Renal cortical epithelial cell (primary cell): ENCODE measurements at regions not wholly inside any gene's neighbourhood (a gene's known extent, or its start where the extent isn't known, plus 50 kb on each side); places are given as distances from the start of the nearest gene placed in this dataset.
"Not testable (repeated sequence)": the region's sequence is repeated elsewhere in the genome, so short reads cannot be mapped to it uniquely, and the experiment has no call there.

Source experiments
- DNase-seq: peaks from one replicate; pipeline ENCODE4 v3.0.0-alpha.2; 2011; ENCODE audit warnings: low read depth

- no peak for DNase-seq
Observed at GRCh38 chrX:87941841-87942240, 424.2 kb downstream of the KLHL4 start.

DNA sequence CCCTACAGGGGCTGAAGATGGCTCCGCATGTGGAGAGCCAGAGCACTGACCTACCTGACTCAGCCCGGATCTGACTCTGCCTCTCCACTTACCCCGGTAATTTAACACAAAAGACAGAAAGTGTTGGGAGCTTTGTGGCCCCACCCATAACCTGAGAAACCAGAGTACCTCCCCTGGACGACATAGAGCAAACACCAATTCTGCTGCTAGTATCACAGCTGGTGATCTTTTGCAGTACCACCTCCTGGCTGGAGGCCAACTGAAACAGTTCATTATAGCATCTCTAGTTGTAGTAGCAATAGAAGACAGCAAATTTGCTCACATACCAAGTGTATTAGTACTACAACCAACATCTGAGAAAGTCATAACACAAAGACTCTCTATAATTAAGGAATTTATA, 443.9 kb downstream of the KLHL4 start:
- DNase-seq, result no peak

GRCh38 chrX:87968118-87968517, 450.5 kb downstream of the KLHL4 start:
- no peak for DNase-seq

- not testable (repeated sequence) for DNase-seq
Observed at GRCh38 chrX:87972121-87972520, 454.5 kb downstream of the KLHL4 start.

DNA sequence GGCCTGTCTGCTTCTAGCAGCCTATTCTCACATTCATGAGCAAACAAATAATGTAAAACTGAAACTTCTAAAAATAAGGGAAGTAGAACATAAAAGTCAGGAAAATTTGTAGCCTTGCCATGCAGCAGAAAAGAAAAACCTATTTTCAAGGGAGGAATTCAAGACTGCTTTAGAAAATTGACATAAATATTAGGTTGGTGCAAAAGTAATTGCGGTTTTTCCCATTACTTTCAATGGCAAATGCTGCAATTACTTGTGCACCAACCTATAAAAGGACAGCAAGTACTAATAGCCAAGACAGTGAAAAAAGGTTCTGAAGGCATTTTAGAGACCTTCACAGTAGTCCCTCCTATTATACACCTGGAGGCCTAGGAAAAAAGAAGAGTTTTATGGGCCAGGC, 457.8 kb downstream of the KLHL4 start:
- no peak for DNase-seq

DNA sequence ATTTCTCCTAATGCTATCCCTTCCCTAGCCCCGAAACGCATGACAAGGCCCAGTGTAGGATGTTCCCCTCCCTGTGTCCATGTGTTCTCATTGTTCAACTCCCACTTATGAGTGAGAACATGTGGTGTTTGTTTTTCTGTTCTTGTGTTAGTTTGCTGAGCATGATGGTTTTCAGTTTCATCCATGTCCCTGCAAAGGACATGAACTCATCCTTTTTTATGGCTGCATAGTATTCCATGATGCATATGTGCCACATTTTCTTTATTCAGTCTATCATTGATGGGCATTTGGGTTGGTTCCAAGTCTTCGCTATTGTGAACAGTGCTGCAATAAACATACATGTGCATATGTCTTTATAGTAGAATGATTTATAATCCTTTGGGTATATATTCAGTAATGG, 490.3 kb downstream of the KLHL4 start:
- not testable (repeated sequence) for DNase-seq

- no peak for DNase-seq
Observed at GRCh38 chrX:88024022-88024421, 506.4 kb downstream of the KLHL4 start.

DNA sequence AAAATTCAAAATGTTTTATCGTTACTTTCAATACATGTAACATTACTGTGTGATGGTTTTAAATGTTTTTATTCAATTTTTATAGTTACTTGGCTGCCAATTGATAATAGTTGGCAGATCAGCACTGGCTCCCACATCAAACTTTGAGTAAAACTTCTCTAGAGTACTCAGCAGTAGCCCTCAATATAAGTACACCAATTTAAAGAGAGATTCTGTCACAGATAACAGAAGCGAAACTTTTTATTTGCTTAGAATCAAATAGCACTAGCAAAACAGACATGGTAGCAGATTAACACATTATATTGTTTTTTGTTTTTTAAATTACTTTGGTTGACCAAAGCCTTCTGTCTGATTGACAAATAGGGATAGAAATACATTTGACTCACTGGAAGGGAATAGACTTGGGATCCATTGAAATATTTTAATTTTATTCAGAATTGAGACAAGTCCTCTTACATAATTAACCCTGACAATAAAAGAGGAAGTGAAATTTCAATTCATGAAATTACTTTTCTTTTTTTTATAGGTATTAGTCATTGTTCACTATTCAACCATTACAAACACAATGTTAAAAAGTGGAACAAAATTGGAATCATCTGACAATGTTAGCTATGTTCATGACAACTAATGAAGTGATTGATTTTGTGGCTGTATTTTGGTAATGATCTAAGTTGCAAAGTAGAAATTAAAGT, 554.9 kb downstream of the KLHL4 start:
- no peak for DNase-seq

GRCh38 chrX:88101968-88102367, 584.4 kb downstream of the KLHL4 start:
- DNase-seq, result no peak

- DNase-seq, result no peak
Observed at GRCh38 chrX:88135735-88136134, 611.3 kb upstream of the CPXCR1 start.

GRCh38 chrX:88136328-88136727, 610.7 kb upstream of the CPXCR1 start:
- DNase-seq, result no peak

GRCh38 chrX:88146577-88146976, 600.4 kb upstream of the CPXCR1 start:
- DNase-seq, result no peak

DNA sequence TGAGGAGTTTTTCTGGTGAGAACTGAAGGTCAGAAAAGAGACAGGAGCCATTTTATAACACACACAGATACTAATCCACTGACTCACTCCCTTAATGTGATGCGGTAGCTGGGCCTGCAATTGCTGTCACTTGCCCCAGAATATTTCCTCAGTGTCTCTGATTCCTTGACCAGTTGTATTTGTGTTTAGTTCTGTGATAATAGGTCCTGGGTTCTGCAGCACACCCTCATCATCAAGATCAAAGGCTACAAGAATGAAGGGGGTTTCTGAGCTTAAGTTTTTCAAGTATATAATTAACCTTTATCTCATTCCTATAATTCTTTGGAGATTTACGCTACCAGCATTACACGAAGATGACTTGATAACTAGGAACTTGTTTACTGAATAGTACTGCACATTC, 576.5 kb upstream of the CPXCR1 start:
- DNase-seq, result peak; percentile 14

DNA sequence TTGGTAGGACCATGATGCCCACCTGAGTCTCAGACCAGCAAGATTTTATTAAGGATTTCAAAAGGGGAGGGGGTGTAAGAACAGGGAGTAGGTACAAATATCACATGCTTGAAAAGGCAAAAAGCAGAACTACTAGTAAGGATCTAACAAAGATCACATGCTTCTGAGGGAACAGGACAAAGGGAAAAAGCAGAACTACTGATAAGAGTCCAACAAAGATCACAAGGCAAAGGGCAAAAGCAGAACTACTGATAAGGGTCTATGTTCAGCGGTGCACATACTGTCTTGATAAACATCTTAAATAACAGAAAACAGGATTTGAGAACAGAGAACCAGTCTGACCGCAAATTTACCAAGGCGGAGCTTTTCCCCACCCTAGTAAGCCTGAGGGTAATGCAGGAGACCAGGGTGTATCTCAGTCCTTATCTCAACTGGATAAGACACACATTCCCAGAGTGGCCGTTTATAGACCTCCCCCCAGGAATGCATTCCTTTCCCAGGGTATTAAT, 573.0 kb upstream of the CPXCR1 start:
- not testable (repeated sequence) for DNase-seq

GRCh38 chrX:88202149-88202548, 544.9 kb upstream of the CPXCR1 start:
- DNase-seq, result no peak

DNA sequence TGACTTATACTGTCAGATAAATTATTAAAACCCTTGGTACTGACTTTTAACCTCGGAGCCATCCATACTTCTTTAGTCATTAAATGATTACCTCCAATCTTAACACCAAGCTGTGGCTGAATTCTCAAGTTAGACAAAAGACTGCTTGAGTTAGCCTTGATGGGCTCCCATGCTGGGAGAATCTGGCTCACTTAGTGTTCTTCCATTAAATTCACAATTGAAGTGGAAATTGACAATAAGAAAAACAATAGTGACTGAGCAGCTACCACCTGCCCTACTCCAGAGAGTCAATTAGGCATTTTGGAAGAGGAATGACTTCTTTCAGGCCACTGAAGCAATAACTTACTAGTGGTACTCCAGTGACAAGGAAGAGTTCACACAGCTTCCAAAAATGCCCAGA, 503.0 kb upstream of the CPXCR1 start:
- DNase-seq, result no peak

DNA sequence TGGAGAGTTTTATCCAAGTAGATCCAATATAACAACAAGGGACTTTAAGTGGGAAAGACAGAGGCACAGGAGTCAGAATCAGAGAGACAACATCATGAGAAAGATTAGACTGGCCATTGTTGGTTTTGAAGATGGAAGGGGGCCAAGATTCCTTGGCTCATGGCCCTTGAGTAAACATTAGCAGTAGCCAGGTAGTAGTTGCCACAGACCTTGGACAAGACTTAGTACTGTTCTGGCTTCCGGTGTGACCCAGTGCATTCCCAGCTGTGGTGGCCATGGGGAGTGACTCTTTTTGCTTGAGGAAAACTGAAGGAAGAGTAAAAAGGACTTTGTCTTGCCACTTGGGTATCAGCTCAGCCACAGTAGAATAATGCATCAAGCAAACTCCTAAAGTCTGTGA, 462.2 kb upstream of the CPXCR1 start:
- DNase-seq, result no peak

DNA sequence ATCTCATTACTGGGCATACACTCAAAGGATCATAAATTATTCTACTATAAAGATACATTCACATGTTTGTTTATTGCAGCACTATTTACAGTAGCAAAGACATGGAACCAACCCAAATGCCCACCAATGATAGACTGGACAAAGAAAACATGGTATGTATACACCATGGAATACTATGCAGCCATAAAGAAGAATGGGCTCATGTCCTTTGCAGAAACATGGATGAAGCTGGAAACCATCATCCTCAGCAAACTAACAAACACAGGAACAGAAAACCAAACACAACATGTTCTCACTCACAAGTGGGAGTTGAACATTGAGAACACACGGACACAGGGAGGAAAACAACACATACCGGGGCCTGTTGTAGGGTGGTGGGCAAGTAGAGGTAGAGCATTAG, 433.1 kb upstream of the CPXCR1 start:
- DNase-seq, result not testable (repeated sequence)

DNA sequence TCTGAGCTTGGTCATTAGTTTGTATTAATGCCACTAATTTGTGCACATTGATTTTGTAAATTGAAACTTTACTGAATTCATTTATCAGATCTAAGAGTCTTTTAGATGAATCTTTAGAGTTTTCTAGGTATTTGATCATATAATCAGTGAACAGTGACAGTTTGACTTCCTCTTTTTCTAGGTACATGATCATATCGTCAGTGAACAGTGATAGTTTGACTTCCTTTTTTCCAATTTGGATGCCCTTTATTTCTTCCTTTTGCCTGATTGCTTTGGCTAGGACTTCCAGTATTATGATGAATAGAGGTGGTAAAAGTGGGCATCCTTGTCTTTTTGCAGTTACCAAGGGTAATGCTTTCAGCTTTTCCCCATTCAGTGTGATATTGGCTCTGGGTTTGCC, 421.4 kb upstream of the CPXCR1 start:
- DNase-seq, result no peak

GRCh38 chrX:88355252-88355651, 391.8 kb upstream of the CPXCR1 start:
- no peak for DNase-seq

- DNase-seq, result no peak
Observed at GRCh38 chrX:88366314-88366713, 380.7 kb upstream of the CPXCR1 start.

GRCh38 chrX:88378406-88378805, 368.6 kb upstream of the CPXCR1 start:
- no peak for DNase-seq

GRCh38 chrX:88397551-88397950, 349.5 kb upstream of the CPXCR1 start:
- DNase-seq, result no peak

- no peak for DNase-seq
Observed at GRCh38 chrX:88416002-88416401, 331.0 kb upstream of the CPXCR1 start.
